NCI-H1092 treated with DMSO at 0.1 percent for 48 hours (cell line): ENCODE measurements at regions not wholly inside any gene's neighbourhood (a gene's known extent, or its start where the extent isn't known, plus 50 kb on each side); places are given as distances from the start of the nearest gene placed in this dataset.

Experiments
- DNase-seq: peaks from one replicate; lab custom pipeline; 2025; lab: John Stamatoyannopoulos, UW

- DNase-seq = no peak
Measured at GRCh38 chr2:157150747-157151146, 106.8 kb upstream of the GALNT5 start.

GRCh38 chr2:157152362-157152761 lies 105.1 kb upstream of the GALNT5 start:
- DNase-seq = no peak

GRCh38 chr2:157155992-157156391 lies 101.5 kb upstream of the GALNT5 start:
- DNase-seq = no peak

GRCh38 chr2:157158111-157158510 lies 99.4 kb upstream of the GALNT5 start:
- no peak for DNase-seq

- no peak for DNase-seq
Measured at GRCh38 chr2:157159221-157159934, 98.1 kb upstream of the GALNT5 start.

GRCh38 chr2:157160111-157160510 lies 97.4 kb upstream of the GALNT5 start:
- no peak for DNase-seq

GRCh38 chr2:157164370-157164769 lies 93.1 kb upstream of the GALNT5 start:
- no peak for DNase-seq

- no peak for DNase-seq
Measured at GRCh38 chr2:157164891-157165290, 92.6 kb upstream of the GALNT5 start.

- DNase-seq = no peak
Measured at GRCh38 chr2:157168501-157168900, 89.0 kb upstream of the GALNT5 start.

- no peak for DNase-seq
Measured at GRCh38 chr2:157169889-157170288, 87.6 kb upstream of the GALNT5 start.

- DNase-seq = no peak
Measured at GRCh38 chr2:157170299-157170698, 87.2 kb upstream of the GALNT5 start.

GRCh38 chr2:157172239-157172638 lies 85.3 kb upstream of the GALNT5 start:
- DNase-seq = no peak

- DNase-seq = no peak
Measured at GRCh38 chr2:157172866-157173578, 84.5 kb upstream of the GALNT5 start.

GRCh38 chr2:157173740-157174184 lies 83.7 kb upstream of the GALNT5 start:
- DNase-seq = no peak

GRCh38 chr2:157174321-157174720 lies 83.2 kb upstream of the GALNT5 start:
- DNase-seq = no peak

GRCh38 chr2:157176602-157177001 lies 80.9 kb upstream of the GALNT5 start:
- DNase-seq = no peak

GRCh38 chr2:157178874-157179273 lies 78.6 kb upstream of the GALNT5 start:
- DNase-seq = no peak

GRCh38 chr2:157179324-157180105 lies 78.0 kb upstream of the GALNT5 start:
- no peak for DNase-seq

GRCh38 chr2:157180359-157180758 lies 77.1 kb upstream of the GALNT5 start:
- DNase-seq = no peak

GRCh38 chr2:157181234-157181633 lies 76.3 kb upstream of the GALNT5 start:
- no peak for DNase-seq

GRCh38 chr2:157182204-157182709 lies 75.2 kb upstream of the GALNT5 start:
- DNase-seq = no peak

GRCh38 chr2:157182834-157183396 lies 74.6 kb upstream of the GALNT5 start:
- no peak for DNase-seq
